ENCODE measurements at regions not wholly inside any gene's neighbourhood (a gene's known extent, or its start where the extent isn't known, plus 50 kb on each side); places are given as distances from the start of the nearest gene placed in this dataset.

GRCh38 chr6:48844696-48845095 is 618.4 kb downstream of the MMUT start:
- Histone ChIP-seq H3K36me3 (no peaks in the 10 kb centered on the region), H3K9me3 (no peaks in the 10 kb centered on the region), H3K4me3 (no peak overlapping the region), H3K27ac (no peak overlapping the region), H3K4me1 (replicated peaks) (no peaks in the 10 kb centered on the region), H3K27me3 (replicated peaks; ENCODE audit: insufficient read depth) (no peaks in the 10 kb centered on the region)
- DNase-seq (ENCODE audit: low spot score), result no peak
- intact Hi-C loops (cut with DNase I), result no loop called here
- WGBS, result 63% methylated on average over 2 of the region's 2 CpGs
- TF ChIP-seq CTCF (IDR thresholded peaks at IDR 0.05) (no peak), POLR2A (IDR thresholded peaks at IDR 0.05) (no peak), POLR2AphosphoS5 (IDR thresholded peaks at IDR 0.05) (no peak)

- WGBS, result 97% methylated on average over 1 of the region's 1 CpG
- Histone ChIP-seq H3K36me3 (no peaks in the 10 kb centered on the region), H3K4me1 (replicated peaks) (no peaks in the 10 kb centered on the region), H3K4me3 (no peak overlapping the region), H3K27me3 (replicated peaks; ENCODE audit: insufficient read depth) (no peaks in the 10 kb centered on the region), H3K9me3 (no peaks in the 10 kb centered on the region), H3K27ac (no peak overlapping the region)
- intact Hi-C loops (cut with DNase I), result no loop called here
- TF ChIP-seq POLR2AphosphoS5 (IDR thresholded peaks at IDR 0.05), result no peak
- TF ChIP-seq CTCF (IDR thresholded peaks at IDR 0.05), result no peak
- TF ChIP-seq POLR2A (IDR thresholded peaks at IDR 0.05), result no peak
- no peak for DNase-seq (ENCODE audit: low spot score)
Measured at GRCh38 chr6:48840896-48841295, 622.2 kb downstream of the MMUT start.

DNA sequence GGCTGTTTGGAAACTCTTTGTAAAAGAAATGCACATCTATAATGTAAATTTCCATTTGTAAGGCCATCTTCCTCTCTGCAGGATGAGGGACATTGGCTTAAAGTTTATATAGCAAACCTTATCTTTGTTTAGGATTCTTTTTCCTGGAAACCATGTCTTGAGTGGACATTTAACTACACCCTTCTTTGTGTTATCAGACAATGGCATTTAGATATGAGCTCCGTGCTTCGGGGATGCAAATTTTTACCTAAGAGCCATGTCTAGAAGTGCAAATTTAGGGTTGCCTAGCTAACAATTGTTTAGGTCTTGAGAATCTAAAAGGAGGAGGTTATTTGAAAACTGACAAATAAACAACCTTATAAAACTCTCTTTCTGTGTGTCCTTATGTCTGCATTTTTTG is 623.8 kb downstream of the MMUT start:
- H3K36me3 ChIP-seq, result no peaks in the 10 kb centered on the region
- H3K9me3 ChIP-seq, result no peaks in the 10 kb centered on the region
- no peak for TF ChIP-seq POLR2AphosphoS5 (IDR thresholded peaks at IDR 0.05)
- no peak for TF ChIP-seq POLR2A (IDR thresholded peaks at IDR 0.05)
- no peak for TF ChIP-seq CTCF (IDR thresholded peaks at IDR 0.05)
- WGBS, result 27% methylated on average over 2 of the region's 2 CpGs
- H3K4me1 ChIP-seq (replicated peaks), result no peaks in the 10 kb centered on the region
- intact Hi-C loops (cut with DNase I), result no loop called here
- no peak for DNase-seq (ENCODE audit: low spot score)
- H3K27me3 ChIP-seq (replicated peaks; ENCODE audit: insufficient read depth), result no peaks in the 10 kb centered on the region
- no peak overlapping the region for H3K27ac ChIP-seq
- H3K4me3 ChIP-seq, result no peak overlapping the region

GRCh38 chr6:48837744-48838143 is 625.3 kb downstream of the MMUT start:
- no peaks in the 10 kb centered on the region for H3K27me3 ChIP-seq (replicated peaks; ENCODE audit: insufficient read depth)
- no peak for DNase-seq (ENCODE audit: low spot score)
- TF ChIP-seq CTCF (IDR thresholded peaks at IDR 0.05), result no peak
- TF ChIP-seq POLR2AphosphoS5 (IDR thresholded peaks at IDR 0.05), result no peak
- no peak for TF ChIP-seq POLR2A (IDR thresholded peaks at IDR 0.05)
- 80% methylated on average over 3 of the region's 3 CpGs for WGBS
- H3K9me3 ChIP-seq, result no peaks in the 10 kb centered on the region
- no peaks in the 10 kb centered on the region for H3K4me1 ChIP-seq (replicated peaks)
- no peaks in the 10 kb centered on the region for H3K36me3 ChIP-seq
- intact Hi-C loops (cut with DNase I), result no loop called here
- H3K4me3 ChIP-seq, result no peak overlapping the region
- H3K27ac ChIP-seq, result no peak overlapping the region

DNA sequence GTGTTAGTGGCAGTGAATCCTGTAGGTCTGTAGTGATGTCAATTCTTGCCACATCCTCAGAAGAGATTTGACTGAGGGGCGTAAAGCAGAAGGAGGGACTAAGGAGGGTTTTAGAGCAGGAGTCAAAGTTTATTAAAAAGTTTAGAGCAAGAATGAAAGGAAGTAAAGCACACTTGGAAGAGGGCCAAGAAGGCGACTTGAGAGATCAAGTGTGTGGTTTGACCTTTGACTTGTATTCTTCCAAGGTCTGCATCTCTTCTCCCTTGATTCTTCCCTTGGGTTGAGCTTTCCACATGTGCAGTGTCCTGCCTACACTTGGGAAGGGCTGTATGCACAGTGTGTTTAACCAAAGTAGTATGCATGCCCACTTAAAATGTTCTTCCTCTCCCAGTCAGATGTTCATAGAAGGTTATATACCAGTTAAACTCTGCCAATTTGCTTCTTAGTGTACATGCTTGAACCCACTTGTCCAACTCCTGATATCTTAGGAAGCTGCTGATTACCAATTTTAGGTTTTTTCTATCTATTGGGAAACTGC is 627.6 kb downstream of the MMUT start:
- DNase-seq (ENCODE audit: low spot score), result no peak
- Histone ChIP-seq H3K27ac (no peak overlapping the region), H3K27me3 (replicated peaks; ENCODE audit: insufficient read depth) (no peaks in the 10 kb centered on the region), H3K4me3 (no peak overlapping the region), H3K9me3 (no peaks in the 10 kb centered on the region), H3K36me3 (no peaks in the 10 kb centered on the region), H3K4me1 (replicated peaks) (no peaks in the 10 kb centered on the region)
- intact Hi-C loops (cut with DNase I), result no loop called here
- 51% methylated on average over 2 of the region's 2 CpGs for WGBS
- no peak for TF ChIP-seq CTCF (IDR thresholded peaks at IDR 0.05)
- no peak for TF ChIP-seq POLR2A (IDR thresholded peaks at IDR 0.05)
- TF ChIP-seq POLR2AphosphoS5 (IDR thresholded peaks at IDR 0.05), result no peak

Data from prostate gland (tissue), 2 donors.